Rectal smooth muscle tissue (tissue), 1 donor: ENCODE measurements at regions not wholly inside any gene's neighbourhood (a gene's known extent, or its start where the extent isn't known, plus 50 kb on each side); places are given as distances from the start of the nearest gene placed in this dataset.
"Not testable (repeated sequence)": the region's sequence is repeated elsewhere in the genome, so short reads cannot be mapped to it uniquely, and the experiment has no call there.

ENCODE experiments used
- H3K27ac ChIP-seq: one replicate; pipeline ENCODE4 v1.7.0; 2013; ENCODE audit warnings: low read depth, low read length, inconsistent platforms
- H3K27me3 ChIP-seq: one replicate; pipeline ENCODE4 v1.7.0; 2013; ENCODE audit warnings: low read length; ENCODE audit not compliant: control insufficient read depth, insufficient read depth
- H3K36me3 ChIP-seq: one replicate; pipeline ENCODE4 v1.7.0; 2013; ENCODE audit warnings: low read length; ENCODE audit not compliant: control insufficient read depth, insufficient read depth
- H3K4me1 ChIP-seq: one replicate; pipeline ENCODE4 v1.7.0; 2013; ENCODE audit warnings: low read length; ENCODE audit not compliant: control insufficient read depth, insufficient read depth
- H3K4me3 ChIP-seq: one replicate; pipeline ENCODE4 v1.7.0; 2013; ENCODE audit warnings: low read length
- H3K9ac ChIP-seq: one replicate; pipeline ENCODE4 v1.7.0; 2013; ENCODE audit warnings: low read length

- H3K27me3 ChIP-seq, result no peaks in the 10 kb centered on the region
- no peak overlapping the region for H3K9ac ChIP-seq
- no peaks in the 10 kb centered on the region for H3K36me3 ChIP-seq
- H3K4me3 ChIP-seq, result no peak overlapping the region
- H3K27ac ChIP-seq, result no peak overlapping the region
- no peaks in the 10 kb centered on the region for H3K4me1 ChIP-seq
Measured at GRCh38 chr10:9399275-9399983, 1344.9 kb downstream of the GATA3 start.

- not testable (repeated sequence) for H3K27me3 ChIP-seq, H3K9ac ChIP-seq, H3K4me1 ChIP-seq, H3K36me3 ChIP-seq, H3K4me3 ChIP-seq, H3K27ac ChIP-seq
Measured at GRCh38 chr10:9402067-9402466, 1347.6 kb downstream of the GATA3 start.

- H3K27me3 ChIP-seq, H3K4me1 ChIP-seq, H3K36me3 ChIP-seq, H3K27ac ChIP-seq, H3K9ac ChIP-seq, H3K4me3 ChIP-seq: not testable (repeated sequence)
Measured at GRCh38 chr10:9402507-9403195, 1348.2 kb downstream of the GATA3 start.

- not testable (repeated sequence) for H3K4me3 ChIP-seq, H3K36me3 ChIP-seq, H3K27me3 ChIP-seq, H3K4me1 ChIP-seq, H3K27ac ChIP-seq, H3K9ac ChIP-seq
Measured at GRCh38 chr10:9407201-9407600, 1352.7 kb downstream of the GATA3 start.

- no peaks in the 10 kb centered on the region for H3K4me1 ChIP-seq
- H3K9ac ChIP-seq, result no peak overlapping the region
- H3K36me3 ChIP-seq, result no peaks in the 10 kb centered on the region
- no peak overlapping the region for H3K4me3 ChIP-seq
- H3K27me3 ChIP-seq, result no peaks in the 10 kb centered on the region
- H3K27ac ChIP-seq, result no peak overlapping the region
Measured at GRCh38 chr10:9416331-9416730, 1361.8 kb downstream of the GATA3 start.

GRCh38 chr10:9419757-9420156 is 1365.3 kb downstream of the GATA3 start:
- H3K4me1 ChIP-seq, result no peaks in the 10 kb centered on the region
- no peak overlapping the region for H3K27ac ChIP-seq
- no peak overlapping the region for H3K9ac ChIP-seq
- H3K27me3 ChIP-seq, result no peaks in the 10 kb centered on the region
- no peaks in the 10 kb centered on the region for H3K36me3 ChIP-seq
- H3K4me3 ChIP-seq, result no peak overlapping the region

GRCh38 chr10:9427209-9427608 is 1372.7 kb downstream of the GATA3 start:
- Histone ChIP-seq H3K4me1 (no peaks in the 10 kb centered on the region), H3K27me3 (no peaks in the 10 kb centered on the region), H3K4me3 (no peak overlapping the region), H3K27ac (no peak overlapping the region), H3K36me3 (no peaks in the 10 kb centered on the region), H3K9ac (no peak overlapping the region)

GRCh38 chr10:9437131-9437530 is 1382.6 kb downstream of the GATA3 start:
- no peak overlapping the region for H3K27ac ChIP-seq
- H3K4me1 ChIP-seq, result no peaks in the 10 kb centered on the region
- H3K4me3 ChIP-seq, result no peak overlapping the region
- H3K36me3 ChIP-seq, result no peaks in the 10 kb centered on the region
- no peak overlapping the region for H3K9ac ChIP-seq
- H3K27me3 ChIP-seq, result no peaks in the 10 kb centered on the region

GRCh38 chr10:9443758-9444157 is 1389.3 kb downstream of the GATA3 start:
- H3K36me3 ChIP-seq, result no peaks in the 10 kb centered on the region
- no peaks in the 10 kb centered on the region for H3K27me3 ChIP-seq
- H3K4me1 ChIP-seq, result no peaks in the 10 kb centered on the region
- no peak overlapping the region for H3K9ac ChIP-seq
- no peak overlapping the region for H3K27ac ChIP-seq
- no peak overlapping the region for H3K4me3 ChIP-seq

- Histone ChIP-seq H3K27ac (no peak overlapping the region), H3K4me1 (peaks cover 15% of the 10 kb centered on the region), H3K36me3 (no peaks in the 10 kb centered on the region), H3K9ac (no peak overlapping the region), H3K4me3 (no peak overlapping the region), H3K27me3 (no peaks in the 10 kb centered on the region)
Measured at GRCh38 chr10:9449530-9449929, 1395.0 kb downstream of the GATA3 start.

GRCh38 chr10:9450801-9451200 is 1396.3 kb downstream of the GATA3 start:
- Histone ChIP-seq H3K9ac (no peak overlapping the region), H3K4me3 (no peak overlapping the region), H3K36me3 (no peaks in the 10 kb centered on the region), H3K4me1 (peaks cover 15% of the 10 kb centered on the region), H3K27ac (peak overlapping the region; percentile 40), H3K27me3 (no peaks in the 10 kb centered on the region)

GRCh38 chr10:9451211-9451773 is 1396.8 kb downstream of the GATA3 start:
- Histone ChIP-seq H3K4me1 (peaks cover 15% of the 10 kb centered on the region), H3K27ac (peak overlapping the region; percentile 40), H3K36me3 (no peaks in the 10 kb centered on the region), H3K9ac (no peak overlapping the region), H3K4me3 (no peak overlapping the region), H3K27me3 (no peaks in the 10 kb centered on the region)

GRCh38 chr10:9452056-9452455 is 1397.6 kb downstream of the GATA3 start:
- Histone ChIP-seq H3K36me3 (no peaks in the 10 kb centered on the region), H3K27ac (no peak overlapping the region), H3K4me1 (peaks cover 15% of the 10 kb centered on the region), H3K27me3 (no peaks in the 10 kb centered on the region), H3K4me3 (no peak overlapping the region), H3K9ac (no peak overlapping the region)
